COLO829 (cell line): ENCODE measurements at regions not wholly inside any gene's neighbourhood (a gene's known extent, or its start where the extent isn't known, plus 50 kb on each side); places are given as distances from the start of the nearest gene placed in this dataset.

Experiments used
- DNase-seq: peaks from one replicate; pipeline ENCODE4 v3.0.0; 2012; ENCODE audit warnings: low spot score

DNA sequence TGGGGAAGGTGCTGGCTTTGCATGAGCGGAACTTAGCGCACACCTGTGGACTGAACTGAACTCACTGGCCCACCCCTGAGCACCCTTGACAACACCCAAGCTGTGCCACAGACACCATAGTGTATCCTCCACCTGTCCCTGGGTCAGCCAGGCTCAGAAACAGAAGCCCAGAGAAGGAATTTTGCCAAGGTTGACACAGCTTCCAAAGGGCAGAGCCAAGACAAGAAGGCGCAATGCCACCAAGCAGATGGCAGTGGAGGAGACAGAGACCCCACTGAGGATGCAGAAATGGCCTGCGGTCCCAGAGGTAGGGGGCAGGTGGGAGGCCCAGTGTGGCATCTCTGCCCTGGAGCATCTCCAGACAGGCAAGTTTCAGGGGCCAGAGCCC lies 169.0 kb downstream of the ENGASE start:
- no peak for DNase-seq

DNA sequence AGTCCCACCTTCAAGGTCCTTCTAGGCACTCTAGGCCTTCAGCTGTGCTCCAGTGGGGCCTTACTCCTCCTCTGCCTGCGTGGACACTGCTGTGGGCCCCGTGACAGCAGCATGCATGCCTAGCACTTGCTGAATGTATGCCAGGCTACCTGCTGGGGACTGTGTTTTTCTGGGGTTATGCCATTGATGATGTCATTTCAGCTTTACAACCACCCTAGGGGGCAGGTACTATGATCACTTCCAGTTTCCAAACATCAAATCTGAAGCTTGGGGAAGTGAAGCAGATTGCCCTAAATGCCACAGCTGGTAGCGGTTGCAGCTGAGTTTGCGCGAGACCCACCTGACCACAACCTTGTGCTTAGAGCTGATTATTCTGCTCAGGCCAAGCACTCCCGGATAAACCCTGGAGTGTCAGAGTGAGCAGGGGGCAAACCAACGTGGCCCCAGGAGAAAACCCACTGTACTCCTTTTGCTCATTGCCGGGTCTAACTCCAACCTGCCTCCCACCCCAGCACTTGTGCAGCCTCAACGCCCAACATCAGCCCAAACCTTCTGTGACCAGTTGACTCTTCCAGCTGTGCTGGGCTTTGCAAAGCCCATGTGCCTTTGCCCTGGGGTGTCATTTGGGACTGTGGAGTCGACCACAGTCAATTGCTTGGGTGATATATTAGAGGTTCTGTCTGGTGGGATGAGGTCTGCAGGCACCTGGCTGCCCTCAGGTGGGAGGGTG lies 168.4 kb downstream of the ENGASE start:
- no peak for DNase-seq

DNA sequence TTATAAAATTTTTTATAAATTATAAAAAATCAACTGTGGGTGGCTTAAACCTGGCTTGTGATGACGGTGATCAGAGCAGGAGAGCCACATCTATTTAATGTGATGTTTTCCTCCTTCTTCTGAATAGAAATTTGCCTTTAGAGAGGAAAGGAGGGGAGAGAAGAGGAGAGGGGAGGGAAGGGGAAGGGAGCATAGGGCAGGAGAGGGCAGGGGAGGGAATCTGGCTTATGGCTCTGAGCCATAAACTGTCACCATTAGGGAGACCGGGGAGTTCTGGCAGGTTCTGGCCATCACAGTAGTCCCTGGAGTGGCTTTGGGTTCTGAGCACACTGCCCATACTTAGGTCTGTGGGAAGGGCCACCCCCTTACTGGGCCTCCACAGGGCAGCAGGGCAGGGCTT lies 167.8 kb downstream of the ENGASE start:
- DNase-seq = no peak

DNA sequence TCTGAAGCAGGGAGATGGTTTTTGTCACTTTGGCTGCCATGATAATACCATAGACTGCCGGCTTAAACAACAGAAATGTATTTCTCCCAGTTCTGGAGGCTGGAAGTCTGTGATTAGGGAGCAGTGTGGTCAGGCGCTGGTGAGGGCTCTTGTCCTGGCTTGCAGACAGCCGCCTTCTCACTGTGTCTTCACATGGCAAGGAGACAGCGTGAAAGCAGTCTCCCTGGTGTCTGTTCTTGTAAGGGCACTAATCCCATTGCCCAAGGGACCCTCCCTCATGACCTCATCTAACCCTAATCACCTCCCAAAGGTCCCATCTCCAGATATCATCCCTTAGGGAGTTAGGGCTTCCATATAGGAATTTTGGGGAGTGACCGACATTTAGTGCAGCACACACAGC lies 167.0 kb downstream of the ENGASE start:
- no peak for DNase-seq

DNA sequence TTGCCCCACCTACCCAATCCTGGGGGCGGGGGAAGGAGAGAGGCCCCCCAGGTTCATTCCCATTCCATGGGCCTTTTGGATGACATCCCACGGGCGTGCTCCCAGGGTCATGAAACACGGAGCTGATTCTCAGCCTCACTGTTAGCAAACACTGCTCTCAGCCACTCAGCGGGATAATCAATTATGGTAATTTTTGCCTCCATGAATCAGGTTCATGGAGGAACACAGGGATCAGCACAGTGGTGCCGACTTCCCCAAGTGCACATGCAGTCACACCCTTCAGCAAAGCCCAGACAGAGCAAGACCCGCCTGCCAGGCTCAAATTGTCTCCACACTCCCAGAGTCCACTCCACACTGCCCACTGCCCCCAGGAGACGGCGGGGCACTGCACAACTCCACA lies 164.6 kb downstream of the ENGASE start:
- no peak for DNase-seq

DNA sequence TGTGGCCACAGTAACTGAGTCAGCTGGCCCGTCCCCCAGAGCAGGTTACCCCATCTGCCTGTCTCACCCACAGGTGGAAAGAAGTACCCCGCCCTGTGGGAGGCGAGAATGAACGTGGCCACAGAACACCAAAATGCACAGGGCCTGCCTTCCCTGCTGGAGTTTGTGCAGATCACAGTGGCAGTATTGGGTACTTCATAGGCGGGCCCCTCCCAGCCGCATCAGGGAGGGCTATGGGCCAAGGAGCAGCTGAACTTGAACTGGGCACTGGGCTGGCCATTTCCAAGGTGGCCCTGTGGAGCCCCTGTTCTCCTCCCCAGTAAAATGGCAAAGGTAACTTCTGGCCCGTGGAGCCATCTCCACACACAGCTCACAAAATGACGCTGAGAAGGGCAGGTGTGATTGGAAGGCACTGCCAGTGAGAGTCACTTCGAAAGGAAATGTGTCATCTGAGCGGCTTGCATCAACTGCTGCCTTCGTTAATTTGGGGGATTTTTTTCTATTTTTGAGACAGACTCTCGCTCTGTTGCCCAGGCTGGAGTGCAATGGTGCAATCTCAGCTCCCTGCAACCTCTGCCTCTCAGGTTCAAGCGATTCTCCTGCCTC lies 162.9 kb downstream of the ENGASE start:
- no peak for DNase-seq

DNA sequence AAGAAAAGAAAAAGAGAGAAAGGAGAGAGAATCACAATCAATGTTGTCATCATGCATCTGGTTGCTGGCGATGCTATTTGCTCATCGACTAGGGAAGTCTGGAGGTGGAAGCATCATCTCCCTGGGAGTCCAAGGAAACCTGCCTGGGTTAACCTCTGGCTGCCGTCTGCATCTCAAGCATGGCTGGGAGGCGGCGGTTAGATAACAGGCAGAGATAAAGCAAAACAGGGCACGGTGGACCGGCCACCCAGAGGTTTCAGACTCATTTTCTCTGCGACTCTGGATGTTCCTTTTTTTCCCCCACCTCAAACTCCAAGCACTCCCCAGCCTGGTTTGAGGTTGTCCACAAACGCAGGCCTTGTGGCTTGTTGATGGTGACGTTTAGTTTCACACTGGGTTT lies 161.2 kb downstream of the ENGASE start:
- DNase-seq = no peak

DNA sequence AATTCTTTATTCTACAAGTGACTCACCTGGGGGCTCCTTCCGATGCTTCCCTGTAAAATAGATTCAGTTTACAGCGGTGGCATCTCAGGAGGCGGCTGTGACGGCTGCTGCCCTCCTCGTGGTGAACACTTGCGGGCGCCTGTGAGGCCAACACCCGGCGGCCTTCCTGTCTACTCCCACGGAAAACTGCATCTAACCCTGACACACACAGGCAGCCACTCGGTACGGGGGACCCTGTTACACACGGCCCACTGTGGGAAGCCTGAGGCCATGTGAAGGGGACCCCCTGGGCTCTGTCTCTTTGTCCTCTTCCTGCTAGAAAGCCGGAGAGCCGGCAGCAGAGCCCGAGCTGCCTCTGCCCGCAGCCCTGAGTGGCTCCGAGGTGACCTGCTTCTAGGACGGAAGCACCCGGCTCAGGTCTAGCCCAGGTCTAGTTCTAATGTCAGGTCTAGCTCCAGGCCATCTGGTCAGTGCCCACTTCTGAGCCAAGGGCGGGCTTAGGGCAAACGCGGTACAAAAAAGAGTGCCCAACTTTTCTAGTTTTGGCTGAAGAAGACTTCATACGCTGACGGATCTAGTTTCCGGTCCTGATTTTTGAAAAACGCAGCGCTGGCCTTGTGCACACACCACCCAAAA lies 159.4 kb downstream of the ENGASE start:
- DNase-seq = no peak

- no peak for DNase-seq
Measured at GRCh38 chr17:79232957-79233356, 158.3 kb downstream of the ENGASE start.

- no peak for DNase-seq
Measured at GRCh38 chr17:79231766-79232287, 157.2 kb downstream of the ENGASE start.

GRCh38 chr17:79230576-79230975 lies 156.0 kb downstream of the ENGASE start:
- no peak for DNase-seq

DNA sequence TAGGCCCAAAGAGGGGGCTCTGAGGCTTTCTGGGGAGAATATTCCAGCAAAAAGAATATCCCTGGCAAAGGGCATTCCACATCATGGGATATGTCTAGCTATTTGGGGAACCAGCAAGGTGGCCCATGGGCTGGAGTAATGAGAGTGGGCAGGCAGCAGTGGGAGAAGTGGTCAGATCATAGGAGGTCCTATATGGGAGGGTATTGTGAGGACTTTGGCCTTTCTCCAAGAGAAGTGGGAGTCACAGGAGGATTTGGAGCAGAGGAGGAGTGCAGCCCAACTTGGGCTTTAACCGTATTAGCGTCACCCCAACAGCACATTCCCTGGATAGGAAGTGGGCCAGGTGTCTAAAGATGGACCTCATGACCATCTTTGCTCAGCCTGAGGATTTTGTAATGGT lies 151.4 kb downstream of the ENGASE start:
- DNase-seq = no peak

- no peak for DNase-seq
Measured at GRCh38 chr17:79224903-79225302, 150.3 kb downstream of the ENGASE start.

GRCh38 chr17:79224476-79224875 lies 149.9 kb downstream of the ENGASE start:
- no peak for DNase-seq

- DNase-seq = no peak
Measured at GRCh38 chr17:79223953-79224352, 149.3 kb downstream of the ENGASE start.

DNA sequence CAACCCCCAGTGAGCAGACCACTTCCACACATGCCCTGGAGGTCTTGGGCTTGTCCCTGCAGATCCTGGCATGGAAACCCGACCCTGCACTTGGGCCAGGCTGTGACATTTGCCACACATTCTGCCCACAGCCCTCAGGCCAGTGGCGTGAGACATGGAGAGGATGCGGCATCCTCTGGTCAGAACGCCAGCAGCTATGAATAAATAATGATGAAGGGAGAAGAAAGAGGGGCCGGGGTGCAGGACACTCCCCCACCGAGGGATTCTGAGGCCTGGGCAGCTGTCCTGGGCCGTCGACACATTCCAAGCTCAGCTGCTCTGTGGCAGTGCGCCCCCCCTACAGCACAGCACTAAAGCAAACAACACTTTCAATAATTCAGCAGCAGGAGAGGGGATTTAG lies 148.8 kb downstream of the ENGASE start:
- DNase-seq = no peak

GRCh38 chr17:79221597-79221996 lies 147.0 kb downstream of the ENGASE start:
- no peak for DNase-seq

GRCh38 chr17:79220713-79221291 lies 146.2 kb downstream of the ENGASE start:
- no peak for DNase-seq

DNA sequence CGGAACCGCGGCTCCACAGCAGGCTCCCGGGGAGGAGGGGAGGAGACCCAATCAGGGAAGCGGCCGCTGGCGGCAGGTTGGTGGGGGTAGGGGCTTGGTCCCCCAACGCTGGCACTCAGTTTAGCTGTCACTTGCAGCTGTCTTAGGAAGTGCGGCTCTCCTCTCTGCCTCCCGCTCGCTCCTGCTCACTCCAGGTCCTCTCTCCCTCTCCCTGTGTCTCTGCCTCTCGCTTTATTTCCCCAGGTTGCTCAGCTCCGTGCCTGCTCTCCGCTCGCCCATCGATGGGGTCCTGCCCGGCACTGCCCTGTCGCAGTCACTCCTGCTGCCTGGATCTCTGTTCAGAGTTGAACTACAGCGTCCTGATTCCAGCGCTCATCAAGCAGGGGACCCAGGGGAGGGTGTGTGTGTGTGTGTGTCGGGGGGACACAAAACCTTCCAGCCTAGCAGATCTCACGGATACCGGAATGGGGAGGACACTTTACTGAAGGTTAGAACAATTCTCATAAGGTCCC lies 145.6 kb downstream of the ENGASE start:
- DNase-seq = no peak

GRCh38 chr17:79219208-79219935 lies 144.7 kb downstream of the ENGASE start:
- no peak for DNase-seq

GRCh38 chr17:79218825-79219200 lies 144.2 kb downstream of the ENGASE start:
- no peak for DNase-seq

DNA sequence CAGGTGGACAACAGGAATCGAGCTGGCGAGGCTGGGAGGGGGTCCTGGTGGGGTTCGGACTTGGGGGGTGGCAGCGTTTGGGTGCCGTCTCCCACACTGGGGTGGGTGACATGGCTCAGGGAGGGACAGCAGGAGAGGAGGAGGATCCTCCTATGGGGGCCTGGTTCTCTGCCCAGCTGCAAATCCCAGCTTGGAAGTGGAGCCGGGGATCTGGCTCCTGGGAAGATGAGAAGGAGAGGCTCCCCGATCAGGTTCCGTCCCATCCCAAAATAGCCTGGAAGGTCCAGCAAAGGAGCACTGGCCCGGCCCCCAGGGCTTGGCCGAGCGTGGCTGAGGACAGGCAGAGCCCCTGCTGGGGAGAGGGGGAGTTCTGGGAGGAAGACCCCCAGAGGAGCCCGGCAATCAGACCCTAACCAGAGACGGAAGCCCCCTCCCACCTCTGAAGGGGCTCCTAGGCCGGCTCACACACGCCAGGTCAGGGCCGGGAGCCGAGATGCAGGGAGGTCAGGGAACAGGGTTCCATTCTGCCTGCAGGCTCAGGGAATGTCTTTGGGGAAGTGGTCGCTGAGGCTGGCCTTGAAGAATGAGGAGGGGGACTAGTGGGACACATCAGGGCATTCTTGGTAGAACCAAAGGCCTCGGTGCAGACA lies 143.7 kb downstream of the ENGASE start:
- no peak for DNase-seq
